ENCODE measurements at regions not wholly inside any gene's neighbourhood (a gene's known extent, or its start where the extent isn't known, plus 50 kb on each side); places are given as distances from the start of the nearest gene placed in this dataset.

- H3K27me3 Mint-ChIP-seq (ENCODE audit: low read depth) = peaks cover 4% of the 10 kb centered on the region
- H3K36me3 Mint-ChIP-seq (ENCODE audit: low read depth) = no peaks in the 10 kb centered on the region
- H3K27ac Mint-ChIP-seq = no peak overlapping the region
- no peaks in the 10 kb centered on the region for H3K4me1 Mint-ChIP-seq (ENCODE audit: low read depth)
- no peaks in the 10 kb centered on the region for H3K9me3 Mint-ChIP-seq
- no peak overlapping the region for H3K4me3 Mint-ChIP-seq
These were observed 402.9 kb upstream of the C2CD4B start for GRCh38 chr15:62568004-62568403.

- no peak overlapping the region for H3K4me3 Mint-ChIP-seq
- no peaks in the 10 kb centered on the region for H3K36me3 Mint-ChIP-seq (ENCODE audit: low read depth)
- no peak overlapping the region for H3K27ac Mint-ChIP-seq
- no peaks in the 10 kb centered on the region for H3K9me3 Mint-ChIP-seq
- H3K27me3 Mint-ChIP-seq (ENCODE audit: low read depth) = peaks cover 4% of the 10 kb centered on the region
- H3K4me1 Mint-ChIP-seq (ENCODE audit: low read depth) = no peaks in the 10 kb centered on the region
These were observed 403.6 kb upstream of the C2CD4B start for GRCh38 chr15:62568702-62569101.

- Mint-ChIP-seq H3K4me3 (no peak overlapping the region), H3K36me3 (ENCODE audit: low read depth) (no peaks in the 10 kb centered on the region), H3K9me3 (no peaks in the 10 kb centered on the region), H3K27me3 (ENCODE audit: low read depth) (peaks cover 4% of the 10 kb centered on the region), H3K27ac (no peak overlapping the region), H3K4me1 (ENCODE audit: low read depth) (no peaks in the 10 kb centered on the region)
These were observed 404.6 kb upstream of the C2CD4B start for GRCh38 chr15:62569460-62570404.

GRCh38 chr15:62570405-62570783, 405.3 kb upstream of the C2CD4B start:
- H3K36me3 Mint-ChIP-seq (ENCODE audit: low read depth) = no peaks in the 10 kb centered on the region
- H3K27me3 Mint-ChIP-seq (ENCODE audit: low read depth) = no peaks in the 10 kb centered on the region
- no peak overlapping the region for H3K4me3 Mint-ChIP-seq
- no peaks in the 10 kb centered on the region for H3K9me3 Mint-ChIP-seq
- H3K27ac Mint-ChIP-seq = no peak overlapping the region
- H3K4me1 Mint-ChIP-seq (ENCODE audit: low read depth) = no peaks in the 10 kb centered on the region

GRCh38 chr15:62571072-62571471, 406.0 kb upstream of the C2CD4B start:
- H3K4me3 Mint-ChIP-seq = no peak overlapping the region
- H3K27me3 Mint-ChIP-seq (ENCODE audit: low read depth) = no peaks in the 10 kb centered on the region
- H3K4me1 Mint-ChIP-seq (ENCODE audit: low read depth) = no peaks in the 10 kb centered on the region
- H3K27ac Mint-ChIP-seq = no peak overlapping the region
- H3K9me3 Mint-ChIP-seq = no peaks in the 10 kb centered on the region
- no peaks in the 10 kb centered on the region for H3K36me3 Mint-ChIP-seq (ENCODE audit: low read depth)

- Mint-ChIP-seq H3K27ac (no peak overlapping the region), H3K9me3 (no peaks in the 10 kb centered on the region), H3K4me1 (ENCODE audit: low read depth) (no peaks in the 10 kb centered on the region), H3K27me3 (ENCODE audit: low read depth) (no peaks in the 10 kb centered on the region), H3K4me3 (no peak overlapping the region), H3K36me3 (ENCODE audit: low read depth) (no peaks in the 10 kb centered on the region)
These were observed 407.7 kb upstream of the C2CD4B start for GRCh38 chr15:62572797-62573196.

- no peak overlapping the region for H3K4me3 Mint-ChIP-seq
- no peaks in the 10 kb centered on the region for H3K36me3 Mint-ChIP-seq (ENCODE audit: low read depth)
- no peak overlapping the region for H3K27ac Mint-ChIP-seq
- no peaks in the 10 kb centered on the region for H3K4me1 Mint-ChIP-seq (ENCODE audit: low read depth)
- H3K27me3 Mint-ChIP-seq (ENCODE audit: low read depth) = no peaks in the 10 kb centered on the region
- no peaks in the 10 kb centered on the region for H3K9me3 Mint-ChIP-seq
These were observed 408.8 kb upstream of the C2CD4B start for GRCh38 chr15:62573876-62574275.

GRCh38 chr15:62578546-62578945, 413.5 kb upstream of the C2CD4B start:
- H3K4me3 Mint-ChIP-seq = no peak overlapping the region
- H3K36me3 Mint-ChIP-seq (ENCODE audit: low read depth) = no peaks in the 10 kb centered on the region
- no peak overlapping the region for H3K27ac Mint-ChIP-seq
- H3K9me3 Mint-ChIP-seq = no peaks in the 10 kb centered on the region
- H3K4me1 Mint-ChIP-seq (ENCODE audit: low read depth) = no peaks in the 10 kb centered on the region
- peaks cover 6% of the 10 kb centered on the region for H3K27me3 Mint-ChIP-seq (ENCODE audit: low read depth)

GRCh38 chr15:62578960-62579359, 413.9 kb upstream of the C2CD4B start:
- Mint-ChIP-seq H3K36me3 (ENCODE audit: low read depth) (no peaks in the 10 kb centered on the region), H3K4me3 (no peak overlapping the region), H3K4me1 (ENCODE audit: low read depth) (no peaks in the 10 kb centered on the region), H3K9me3 (no peaks in the 10 kb centered on the region), H3K27me3 (ENCODE audit: low read depth) (peaks cover 6% of the 10 kb centered on the region), H3K27ac (no peak overlapping the region)

GRCh38 chr15:62579842-62580241, 414.8 kb upstream of the C2CD4B start:
- no peaks in the 10 kb centered on the region for H3K36me3 Mint-ChIP-seq (ENCODE audit: low read depth)
- no peak overlapping the region for H3K4me3 Mint-ChIP-seq
- no peaks in the 10 kb centered on the region for H3K4me1 Mint-ChIP-seq (ENCODE audit: low read depth)
- no peaks in the 10 kb centered on the region for H3K9me3 Mint-ChIP-seq
- no peak overlapping the region for H3K27ac Mint-ChIP-seq
- peaks cover 6% of the 10 kb centered on the region for H3K27me3 Mint-ChIP-seq (ENCODE audit: low read depth)

- H3K27ac Mint-ChIP-seq = no peak overlapping the region
These were observed 417.5 kb upstream of the C2CD4B start for GRCh38 chr15:62582580-62582979.

GRCh38 chr15:62584301-62585235, 419.5 kb upstream of the C2CD4B start:
- Mint-ChIP-seq H3K4me3 (no peak overlapping the region), H3K9me3 (no peaks in the 10 kb centered on the region), H3K36me3 (ENCODE audit: low read depth) (no peaks in the 10 kb centered on the region), H3K4me1 (ENCODE audit: low read depth) (no peaks in the 10 kb centered on the region), H3K27me3 (ENCODE audit: low read depth) (peaks cover 6% of the 10 kb centered on the region), H3K27ac (no peak overlapping the region)

More at GRCh38 chr15:62582580-62582979, 417.5 kb upstream of the C2CD4B start:
- Mint-ChIP-seq H3K36me3 (ENCODE audit: low read depth) (no peaks in the 10 kb centered on the region), H3K4me3 (no peak overlapping the region), H3K4me1 (ENCODE audit: low read depth) (no peaks in the 10 kb centered on the region), H3K9me3 (no peaks in the 10 kb centered on the region), H3K27me3 (ENCODE audit: low read depth) (peaks cover 6% of the 10 kb centered on the region)

- H3K4me1 Mint-ChIP-seq (ENCODE audit: low read depth) = no peaks in the 10 kb centered on the region
- H3K9me3 Mint-ChIP-seq = no peaks in the 10 kb centered on the region
- no peak overlapping the region for H3K27ac Mint-ChIP-seq
- peaks cover 7% of the 10 kb centered on the region for H3K27me3 Mint-ChIP-seq (ENCODE audit: low read depth)
- H3K4me3 Mint-ChIP-seq = no peak overlapping the region
- H3K36me3 Mint-ChIP-seq (ENCODE audit: low read depth) = no peaks in the 10 kb centered on the region
These were observed 424.0 kb upstream of the C2CD4B start for GRCh38 chr15:62588938-62589670.
